GM18873 (cell line): ENCODE measurements at regions not wholly inside any gene's neighbourhood (a gene's known extent, or its start where the extent isn't known, plus 50 kb on each side); places are given as distances from the start of the nearest gene placed in this dataset.
"Not testable (repeated sequence)": the region's sequence is repeated elsewhere in the genome, so short reads cannot be mapped to it uniquely, and the experiment has no call there.

Source experiments
- ATAC-seq: cut with Tn5 transposase; IDR thresholded peaks from one replicate; pipeline ENCODE4 v1.9.1; 2021; ENCODE audit warnings: mild to moderate bottlenecking, moderate library complexity, moderate number of reproducible peaks; ENCODE audit not compliant: unreplicated experiment, low FRiP score

GRCh38 chr10:22825841-22826240 lies 102.0 kb upstream of the ARMC3 start:
- no peak for ATAC-seq

DNA sequence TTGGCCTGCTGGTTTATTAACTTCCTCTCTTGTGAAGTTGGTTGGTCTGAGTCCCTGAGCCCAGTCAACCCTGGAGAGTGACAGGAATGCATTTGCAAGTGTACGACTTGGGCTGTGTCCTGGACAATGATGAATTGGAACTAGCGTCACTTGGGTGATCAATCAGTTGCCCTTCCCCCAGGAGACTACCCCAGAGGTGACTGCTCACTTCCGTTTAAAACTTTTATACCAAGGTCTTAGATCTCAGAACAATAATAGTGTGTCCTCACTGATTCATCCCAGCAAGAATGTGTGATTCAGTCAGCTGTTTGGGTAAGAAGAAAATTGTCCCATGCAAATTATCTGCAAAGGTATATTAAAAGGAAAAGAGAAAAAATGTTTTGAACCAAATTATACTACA lies 102.9 kb upstream of the ARMC3 start:
- ATAC-seq, result no peak

DNA sequence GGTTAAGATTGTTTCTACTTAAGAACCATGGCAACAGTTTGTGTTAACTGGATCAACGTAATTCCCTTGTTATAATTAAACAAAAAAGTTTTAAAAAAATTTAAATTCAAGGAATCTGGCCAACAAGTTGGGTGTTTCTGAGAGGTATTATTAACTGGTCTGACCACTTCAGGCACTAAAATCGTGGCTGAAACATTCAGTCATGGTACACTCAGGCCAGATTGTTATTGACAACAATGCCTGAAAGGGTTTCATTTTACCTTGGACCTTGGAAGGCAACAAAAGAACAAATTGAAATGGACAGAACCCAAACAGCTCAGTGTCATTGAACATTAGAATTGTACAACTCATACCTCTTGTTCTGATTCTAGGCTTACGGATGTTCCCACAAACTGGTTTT lies 103.3 kb upstream of the ARMC3 start:
- no peak for ATAC-seq

DNA sequence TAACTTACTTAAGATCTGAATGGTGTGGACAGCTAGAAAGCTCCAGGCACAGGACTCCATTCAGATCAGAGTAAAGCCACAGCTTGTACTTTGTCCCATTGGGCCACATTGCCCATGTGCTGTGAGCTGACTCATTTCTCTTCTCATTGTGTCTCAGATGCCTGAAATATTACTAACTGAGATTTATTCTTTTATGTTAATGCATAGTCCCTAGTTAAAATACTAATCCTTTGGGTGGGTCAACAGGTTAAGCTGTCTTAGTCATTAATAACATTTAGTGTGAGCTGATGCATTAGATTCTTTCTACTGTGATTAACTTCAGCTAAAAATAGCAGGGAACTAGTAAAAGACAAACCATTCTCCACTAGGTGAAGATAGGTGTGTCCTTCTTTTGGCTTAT lies 104.7 kb upstream of the ARMC3 start:
- ATAC-seq, result peak; percentile 66

GRCh38 chr10:22821921-22822320 lies 105.9 kb upstream of the ARMC3 start:
- ATAC-seq, result not testable (repeated sequence)

DNA sequence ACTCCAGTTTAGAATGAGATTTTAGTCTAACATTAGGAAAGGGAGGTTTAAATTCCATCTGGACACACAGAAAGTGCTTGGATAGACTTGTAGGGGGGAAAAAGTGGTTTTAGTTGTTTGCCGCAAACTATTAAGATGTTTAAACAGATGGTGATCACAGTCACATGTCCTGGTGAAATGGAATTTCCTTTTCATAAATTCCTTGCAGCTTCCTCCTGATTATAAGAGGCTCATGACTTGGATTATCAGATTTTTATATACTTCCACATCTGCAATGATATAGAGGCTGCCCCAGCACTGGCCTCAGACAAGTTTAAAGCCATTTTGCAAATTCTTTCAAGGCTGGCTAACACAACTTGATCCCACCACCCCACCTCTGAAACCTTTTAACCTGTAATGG lies 106.4 kb upstream of the ARMC3 start:
- no peak for ATAC-seq

DNA sequence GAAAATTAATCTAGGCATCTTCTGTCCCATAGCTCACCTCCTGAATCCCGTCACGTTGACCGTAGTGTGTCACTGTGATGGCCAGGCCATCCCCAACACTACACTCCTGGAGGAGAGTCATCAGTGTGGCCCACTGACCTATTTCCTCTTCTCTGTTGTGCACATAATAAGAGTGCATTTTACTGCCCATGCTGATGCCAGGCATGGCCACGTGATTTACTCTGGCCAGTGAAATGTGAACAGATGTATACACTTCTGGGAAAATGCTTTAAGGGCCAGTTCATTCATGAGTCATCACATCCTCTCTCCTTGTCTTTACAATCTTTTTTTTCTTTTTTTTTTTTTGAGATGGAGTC lies 101.9 kb upstream of the PIP4K2A start:
- ATAC-seq, result no peak

DNA sequence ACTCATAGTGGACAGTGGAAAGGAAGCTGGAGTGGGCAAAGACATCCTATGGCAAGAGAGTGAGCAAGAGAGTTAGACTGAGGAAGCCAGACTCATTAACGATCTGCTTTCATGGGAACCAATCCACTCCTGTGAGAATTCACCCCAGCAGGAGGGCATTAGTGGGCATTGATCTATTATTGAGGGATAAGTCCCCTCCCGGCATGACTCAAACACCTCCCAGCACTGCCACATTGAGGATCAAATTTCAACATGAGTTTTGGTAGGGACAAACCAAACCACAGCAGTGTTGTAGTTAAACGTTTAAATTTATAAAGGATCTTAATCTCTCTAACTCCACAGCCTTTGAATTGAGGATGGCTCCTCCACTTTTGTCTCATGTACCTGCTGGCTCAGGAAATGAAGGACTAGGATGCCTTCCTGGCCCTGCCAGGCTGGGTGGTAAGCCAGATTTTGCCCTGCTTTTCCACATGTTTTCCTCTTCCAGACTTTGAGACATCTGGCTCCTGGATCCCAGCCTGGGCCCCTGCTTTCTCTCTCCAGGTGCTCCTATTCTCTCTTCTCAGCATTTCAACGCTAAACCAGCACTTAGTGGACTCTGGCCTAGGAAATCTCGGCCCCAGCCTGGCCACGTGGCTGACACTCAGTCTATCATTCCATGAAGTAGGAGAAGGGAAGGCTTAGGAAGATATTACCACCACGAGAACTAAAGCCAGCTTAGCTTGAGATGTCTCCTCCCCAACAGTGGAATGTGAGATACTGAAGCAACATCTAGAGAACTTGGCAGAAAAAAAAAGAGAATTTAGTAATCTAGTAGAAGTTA lies 96.5 kb upstream of the PIP4K2A start:
- ATAC-seq, result no peak

DNA sequence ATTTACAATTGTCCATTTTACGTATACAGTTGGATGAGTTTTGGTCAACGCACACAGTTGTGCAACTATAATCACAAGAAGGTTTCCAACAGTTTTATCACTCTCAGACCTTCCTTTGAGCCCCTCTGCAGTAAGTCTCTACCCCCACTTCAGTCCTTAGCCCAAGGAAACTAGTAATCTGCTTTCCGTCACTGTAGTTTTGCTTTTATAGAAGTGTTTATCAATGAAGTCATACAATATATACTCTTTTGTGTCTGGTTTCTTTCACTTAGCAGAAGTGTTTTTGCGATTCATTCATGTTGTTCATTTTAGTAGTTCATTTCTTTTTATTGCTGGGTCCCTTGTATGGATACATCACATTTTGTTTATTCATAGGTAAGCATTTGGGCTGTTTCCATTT lies 92.9 kb upstream of the PIP4K2A start:
- ATAC-seq, result no peak

DNA sequence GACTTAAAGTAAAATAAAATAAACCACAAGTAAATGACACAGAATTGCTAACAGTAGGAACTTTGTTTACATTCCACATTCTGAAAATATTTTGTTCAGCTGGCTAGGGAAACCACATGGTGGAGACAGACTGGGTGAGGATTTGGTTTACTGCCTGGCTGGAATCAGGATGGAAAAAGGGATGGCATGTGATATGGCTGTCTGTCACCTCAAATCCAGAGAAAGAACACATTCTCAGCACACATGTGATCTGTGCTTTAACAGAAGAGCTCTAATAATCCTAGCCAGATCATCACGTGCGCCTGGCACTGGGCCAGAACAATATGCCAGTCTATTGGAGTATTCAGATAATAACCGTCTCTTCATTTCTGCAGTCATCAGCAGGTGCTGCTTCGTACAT lies 90.9 kb upstream of the PIP4K2A start:
- ATAC-seq, result no peak

GRCh38 chr10:22803261-22803885 lies 89.0 kb upstream of the PIP4K2A start:
- no peak for ATAC-seq

DNA sequence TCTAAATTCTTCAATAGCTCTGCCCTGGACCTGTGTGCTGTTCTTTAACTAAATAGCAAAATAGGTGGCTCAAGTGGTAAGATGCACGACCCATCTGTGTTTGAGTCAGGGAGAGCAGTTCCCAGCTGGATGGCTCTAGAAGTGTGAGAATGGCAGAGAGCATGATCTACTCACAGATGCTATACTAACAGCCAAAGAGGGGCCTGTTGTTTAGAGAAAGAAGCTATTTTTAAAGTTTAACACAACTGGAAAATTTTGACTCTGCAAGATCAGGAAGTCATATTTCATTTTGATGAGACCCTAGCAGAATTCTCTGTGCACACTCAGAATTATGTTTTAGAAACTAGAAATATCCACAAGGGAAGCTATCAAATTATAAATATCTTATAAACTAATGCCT lies 87.4 kb upstream of the PIP4K2A start:
- ATAC-seq, result no peak

GRCh38 chr10:22797796-22798195 lies 83.4 kb upstream of the PIP4K2A start:
- not testable (repeated sequence) for ATAC-seq

DNA sequence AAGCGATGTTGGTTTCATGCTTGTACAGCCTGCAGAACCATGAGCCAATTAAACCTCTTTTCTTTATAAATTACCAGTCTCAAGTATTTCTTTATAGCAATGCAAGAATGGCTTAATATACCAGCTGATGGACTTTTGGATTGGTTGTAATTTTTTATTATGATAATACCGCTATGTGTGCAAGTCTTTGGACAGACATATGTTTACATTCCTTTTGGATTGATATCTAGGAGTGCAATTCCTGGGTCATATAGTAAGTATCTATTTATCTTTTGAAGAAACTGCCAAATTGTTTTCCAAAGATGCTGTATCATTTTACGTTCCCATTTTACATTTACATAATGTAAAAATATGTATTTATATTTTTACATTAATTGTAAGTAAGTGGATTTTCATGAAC lies 81.2 kb upstream of the PIP4K2A start:
- ATAC-seq, result no peak

- no peak for ATAC-seq
Measured at GRCh38 chr10:22792161-22792560, 77.8 kb upstream of the PIP4K2A start.

GRCh38 chr10:22791665-22792064 lies 77.3 kb upstream of the PIP4K2A start:
- ATAC-seq, result no peak

DNA sequence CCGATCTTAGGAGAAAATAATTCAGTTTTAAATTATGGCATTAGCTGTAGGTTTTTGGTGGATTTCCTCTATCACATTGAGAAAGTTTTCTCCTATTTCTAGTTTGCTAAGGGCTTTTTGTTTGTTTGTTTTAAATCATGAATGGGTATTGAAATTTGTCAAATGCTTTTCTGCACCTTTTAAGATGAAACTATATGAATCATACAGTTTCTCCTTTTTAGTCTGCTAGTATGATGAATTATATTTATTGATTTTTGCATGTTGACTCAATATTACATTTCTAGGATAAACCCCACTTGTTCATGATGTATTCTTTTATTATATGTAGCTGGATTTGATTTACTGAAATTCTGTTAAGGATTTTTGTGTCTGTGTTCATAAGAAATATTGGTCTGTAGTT lies 70.3 kb upstream of the PIP4K2A start:
- no peak for ATAC-seq

GRCh38 chr10:22783807-22784206 lies 69.4 kb upstream of the PIP4K2A start:
- ATAC-seq, result no peak

- ATAC-seq, result no peak
Measured at GRCh38 chr10:22780474-22780885, 66.1 kb upstream of the PIP4K2A start.

- ATAC-seq, result no peak
Measured at GRCh38 chr10:22779331-22780019, 65.1 kb upstream of the PIP4K2A start.

DNA sequence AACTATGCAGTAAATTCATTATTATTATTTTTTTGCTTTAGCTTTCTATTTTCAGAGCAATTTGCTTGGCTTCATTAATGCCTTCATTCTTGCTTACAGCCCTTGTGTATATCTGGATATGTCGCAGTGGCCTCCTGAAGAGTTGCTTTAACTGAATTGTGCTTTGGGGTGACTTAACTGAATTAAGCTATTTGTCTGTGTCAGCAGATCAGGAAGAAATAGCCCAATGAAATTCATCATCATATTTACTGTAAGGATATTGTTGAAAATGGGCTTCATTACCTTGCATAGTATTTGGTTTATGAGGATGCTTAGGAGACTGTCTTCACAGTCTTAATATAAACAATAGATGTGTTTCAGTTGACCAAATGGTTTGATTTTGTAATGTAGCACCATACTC lies 59.7 kb upstream of the PIP4K2A start:
- no peak for ATAC-seq

GRCh38 chr10:22771631-22772030 lies 57.3 kb upstream of the PIP4K2A start:
- ATAC-seq, result not testable (repeated sequence)
